Panc1 (cell line): ENCODE measurements at regions not wholly inside any gene's neighbourhood (a gene's known extent, or its start where the extent isn't known, plus 50 kb on each side); places are given as distances from the start of the nearest gene placed in this dataset.
"Not testable (repeated sequence)": the region's sequence is repeated elsewhere in the genome, so short reads cannot be mapped to it uniquely, and the experiment has no call there.

Experiments
- ATAC-seq: fragments of 200-7000 bp; cut with Tn5 transposase; 2 replicates; pipeline ENCODE4 v1.9.1; 2020; ENCODE audit warnings: mild to moderate bottlenecking, moderate library complexity
- BruUV-seq: library from RNA; stranded (reverse); fragments of 400-500 nt; replicated peaks from 2 replicates; lab custom pipeline; 2021; lab: Mats Ljungman, UMichigan
- CTCF ChIA-PET: fragments of 300-600 bp; sonication (Branson Sonifier 250); formaldehyde crosslinking; loops from one replicate; lab custom pipeline; 2022; ENCODE audit warnings: antibody characterized with exemption; lab: Charles Lee
- POLR2A ChIA-PET: fragments of 300-600 bp; sonication (Branson Sonifier 250); formaldehyde crosslinking; loops from one replicate; lab custom pipeline; 2022; ENCODE audit warnings: antibody characterized with exemption; lab: Charles Lee
- DNase-seq: peaks from one replicate; pipeline ENCODE4 v3.0.0-alpha.2; 2010; ENCODE audit warnings: low read depth, low spot score
- H3K27ac ChIP-seq: 2 replicates; pipeline ENCODE4 v1.5.1; 2011; ENCODE audit warnings: mild to moderate bottlenecking, low read length, inconsistent platforms
- H3K27me3 ChIP-seq: fragments of 200-500 bp; sonication (Bioruptor generic); 2 replicates; pipeline ENCODE4 v1.6.0; 2014; ENCODE audit warnings: low read length, inconsistent platforms; ENCODE audit not compliant: control insufficient read depth, insufficient read depth
- H3K36me3 ChIP-seq: fragments of 200-500 bp; sonication (Bioruptor generic); 2 replicates; pipeline ENCODE4 v1.5.1; 2014; ENCODE audit warnings: inconsistent platforms, mild to moderate bottlenecking, low read length, moderate library complexity; ENCODE audit not compliant: control insufficient read depth, insufficient read depth
- H3K4me1 ChIP-seq: 2 replicates; pipeline ENCODE4 v1.5.1; 2011; ENCODE audit warnings: inconsistent platforms, mild to moderate bottlenecking, low read length, moderate library complexity; ENCODE audit not compliant: control insufficient read depth, insufficient read depth
- H3K4me3 ChIP-seq, 2 experiments: 2 replicates each; pipeline ENCODE4 v1.5.1; 2011 to 2012; ENCODE audit warnings: low read depth in 2 of 2, low read length in 2 of 2, mild to moderate bottlenecking in 2 of 2, inconsistent platforms in 1 of 2, moderate library complexity in 1 of 2
- H3K9me3 ChIP-seq: fragments of 200-500 bp; sonication (Bioruptor generic); 2 replicates; pipeline ENCODE4 v1.5.1; 2014; ENCODE audit warnings: low read depth, mild to moderate bottlenecking, inconsistent platforms, low read length, moderate library complexity; ENCODE audit not compliant: control insufficient read depth, insufficient read depth
- POLR2AphosphoS5 ChIP-seq: IDR thresholded peaks from 2 replicates; pipeline ENCODE4 v1.6.1; 2012; ENCODE audit warnings: mild to moderate bottlenecking, low read depth, low read length, moderate library complexity
- REST ChIP-seq, 2 experiments: IDR thresholded peaks; 2 replicates each; pipeline ENCODE4 v1.6.1; 2011 to 2012; ENCODE audit warnings: low read depth in 2 of 2, control low read depth in 1 of 2, low read length in 1 of 2, mild to moderate bottlenecking in 1 of 2, moderate library complexity in 1 of 2; ENCODE audit not compliant: insufficient read depth in 1 of 2
- SIN3A ChIP-seq: IDR thresholded peaks from 2 replicates; pipeline ENCODE4 v1.6.1; 2012; ENCODE audit warnings: low read depth, mild to moderate bottlenecking, low read length, moderate library complexity, borderline replicate concordance; ENCODE audit not compliant: insufficient read depth
- TCF7L2 ChIP-seq: IDR thresholded peaks from 2 replicates; pipeline ENCODE4 v1.6.1; 2011; ENCODE audit warnings: mild to moderate bottlenecking, low read depth, low read length, inconsistent platforms
- in situ Hi-C: cut with HindIII; loops from 2 replicates; pipeline ENCODE4 v1.10.0; 2016; ENCODE audit warnings: low sequenced_read_pairs, low pct_unique_long_range_greater_than_20kb
- intact Hi-C: fragments of 100-400 bp; cut with micrococcal nuclease; formaldehyde crosslinking; loops from one replicate; pipeline ENCODE4 v1.10.0; 2022; ENCODE audit not compliant: unreplicated experiment
- TF ChIP-seq, protein P1 (sequence below): fragments of 450-650 bp; IDR thresholded peaks from 2 replicates; pipeline ENCODE4 v1.5.1; 2017; ENCODE audit warnings: mild to moderate bottlenecking

DNA sequence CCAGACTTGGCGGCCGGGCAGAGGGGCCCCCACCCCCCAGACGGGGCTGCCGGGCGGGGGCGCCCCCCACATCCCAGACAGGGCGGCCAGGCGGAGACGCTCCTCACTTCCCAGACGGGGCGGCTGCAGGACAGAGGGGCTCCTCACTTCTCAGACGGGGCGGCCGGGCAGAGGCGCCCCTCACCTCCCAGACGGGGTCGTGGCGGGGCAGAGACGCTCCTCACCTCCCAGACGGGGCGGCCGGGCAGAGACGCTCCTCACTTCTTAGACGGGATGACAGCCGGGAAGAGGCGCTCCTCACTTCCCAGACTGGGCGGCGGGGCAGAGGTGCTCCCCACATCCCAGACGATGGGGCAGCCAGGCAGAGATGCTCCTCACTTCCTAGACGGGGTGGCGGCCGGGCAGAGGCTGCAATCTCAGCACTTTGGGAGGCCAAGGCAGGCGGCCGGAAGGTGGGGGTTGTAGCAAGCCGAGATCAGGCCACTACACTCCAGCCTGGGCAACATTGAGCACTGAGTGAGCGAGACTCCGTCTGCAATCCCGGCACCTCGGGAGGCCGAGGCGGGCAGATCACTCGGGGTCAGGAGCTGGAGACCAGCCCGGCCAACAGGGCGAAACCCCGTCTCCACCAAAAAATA is 79.0 kb upstream of the TBX5 start:
- in situ Hi-C loops, BruUV-seq, CTCF ChIA-PET, H3K36me3 ChIP-seq, DNase-seq, H3K4me1 ChIP-seq, H3K9me3 ChIP-seq, H3K4me3 ChIP-seq, ATAC-seq, intact Hi-C loops, POLR2A ChIA-PET, H3K27ac ChIP-seq: not testable (repeated sequence)
- peaks cover 13% of the 10 kb centered on the region; the same call in 1 of the 2 replicates for H3K27me3 ChIP-seq

DNA sequence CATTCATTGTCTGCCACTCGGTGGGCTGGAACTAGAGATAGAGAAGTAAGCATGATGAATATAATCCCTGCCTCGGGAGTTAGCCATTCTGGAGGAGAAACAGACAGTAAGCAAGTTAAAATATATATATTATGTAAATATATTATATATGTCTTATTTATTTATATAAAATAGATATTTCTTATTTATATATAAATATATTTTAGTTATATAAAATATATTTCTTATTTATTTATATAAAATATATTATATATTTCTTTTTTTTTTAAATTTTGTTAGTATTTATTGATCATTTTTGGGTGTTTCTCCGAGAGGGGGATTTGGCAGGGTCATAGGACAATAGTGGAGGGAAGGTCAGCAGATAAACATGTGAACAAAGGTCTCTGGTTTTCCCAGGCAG is 78.1 kb upstream of the TBX5 start:
- H3K36me3 ChIP-seq = no peaks in the 10 kb centered on the region
- POLR2A ChIA-PET = interaction anchor here (0.6 kb wide), 1 partner anchor 200 kb away, joined by 3 read pairs; no protein-coding TSS in a partner anchor
- no peaks in the 10 kb centered on the region for H3K9me3 ChIP-seq
- peaks cover 23% of the 10 kb centered on the region for H3K27me3 ChIP-seq
- ATAC-seq (no peak), DNase-seq (no peak)
- peaks cover 8% of the 10 kb centered on the region for H3K4me1 ChIP-seq
- intact Hi-C loops = no loop called here
- TF ChIP-seq, protein P1, sequence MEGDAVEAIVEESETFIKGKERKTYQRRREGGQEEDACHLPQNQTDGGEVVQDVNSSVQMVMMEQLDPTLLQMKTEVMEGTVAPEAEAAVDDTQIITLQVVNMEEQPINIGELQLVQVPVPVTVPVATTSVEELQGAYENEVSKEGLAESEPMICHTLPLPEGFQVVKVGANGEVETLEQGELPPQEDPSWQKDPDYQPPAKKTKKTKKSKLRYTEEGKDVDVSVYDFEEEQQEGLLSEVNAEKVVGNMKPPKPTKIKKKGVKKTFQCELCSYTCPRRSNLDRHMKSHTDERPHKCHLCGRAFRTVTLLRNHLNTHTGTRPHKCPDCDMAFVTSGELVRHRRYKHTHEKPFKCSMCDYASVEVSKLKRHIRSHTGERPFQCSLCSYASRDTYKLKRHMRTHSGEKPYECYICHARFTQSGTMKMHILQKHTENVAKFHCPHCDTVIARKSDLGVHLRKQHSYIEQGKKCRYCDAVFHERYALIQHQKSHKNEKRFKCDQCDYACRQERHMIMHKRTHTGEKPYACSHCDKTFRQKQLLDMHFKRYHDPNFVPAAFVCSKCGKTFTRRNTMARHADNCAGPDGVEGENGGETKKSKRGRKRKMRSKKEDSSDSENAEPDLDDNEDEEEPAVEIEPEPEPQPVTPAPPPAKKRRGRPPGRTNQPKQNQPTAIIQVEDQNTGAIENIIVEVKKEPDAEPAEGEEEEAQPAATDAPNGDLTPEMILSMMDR = no peak
- no peak for TF ChIP-seq TCF7L2
- no peak for TF ChIP-seq REST (IDR thresholded peaks at IDR 0.05; ENCODE audit: insufficient read depth in 1 of 2, low read depth in 2 of 2, low read length in 1 of 2)
- no peak for TF ChIP-seq SIN3A
- TF ChIP-seq POLR2AphosphoS5 = no peak
- no peak overlapping the region for H3K27ac ChIP-seq
- in situ Hi-C loops = no loop called here
- H3K4me3 ChIP-seq = no peak overlapping the region
- no TSS peak for BruUV-seq
- CTCF ChIA-PET = no interaction called here

DNA sequence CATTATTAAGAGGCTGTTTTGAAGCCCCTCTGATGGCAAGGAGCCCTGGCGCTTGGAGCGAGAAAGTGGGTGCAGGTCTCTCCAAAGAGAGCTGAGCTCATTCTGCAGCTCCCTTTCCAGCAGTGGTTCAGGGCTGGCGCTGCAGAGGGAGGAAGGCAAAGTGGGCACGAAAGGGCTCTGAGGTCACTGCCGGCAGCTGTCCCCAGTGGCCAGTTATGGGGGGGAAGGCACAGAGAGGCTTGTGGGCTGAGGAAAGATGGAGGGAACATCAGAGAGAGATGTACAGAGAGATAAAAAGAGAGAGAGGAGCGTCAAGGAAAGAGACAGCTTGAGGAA is 75.2 kb upstream of the TBX5 start:
- in situ Hi-C loops (no loop called here), intact Hi-C loops (no loop called here)
- ChIA-PET POLR2A (no interaction called here), CTCF (no interaction called here)
- no peaks in the 10 kb centered on the region for H3K9me3 ChIP-seq
- no peak overlapping the region for H3K27ac ChIP-seq
- TF ChIP-seq, protein P1 = no peak
- TF ChIP-seq REST (IDR thresholded peaks at IDR 0.05; ENCODE audit: insufficient read depth in 1 of 2, low read depth in 2 of 2, low read length in 1 of 2) (no peak), POLR2AphosphoS5 (no peak), TCF7L2 (no peak), SIN3A (no peak)
- ATAC-seq (peak; percentile 65; the same call in 1 of the 2 replicates), DNase-seq (no peak)
- peaks cover 35% of the 10 kb centered on the region for H3K27me3 ChIP-seq
- peak overlapping the region in 1 of 2 experiments; percentile 46; a peak in 2 of 4 replicates for H3K4me3 ChIP-seq
- no peaks in the 10 kb centered on the region for H3K36me3 ChIP-seq
- BruUV-seq = no TSS peak
- peaks cover 8% of the 10 kb centered on the region for H3K4me1 ChIP-seq
